ENCODE measurements at regions not wholly inside any gene's neighbourhood (a gene's known extent, or its start where the extent isn't known, plus 50 kb on each side); places are given as distances from the start of the nearest gene placed in this dataset.

GRCh38 chr10:36837416-36837815 lies 288.0 kb upstream of the ANKRD30A start:
- H3K27ac ChIP-seq: no peak overlapping the region
- no peaks in the 10 kb centered on the region for H3K9me3 ChIP-seq
- DNase-seq (no peak), ATAC-seq (no peak)
- H3K36me3 ChIP-seq: no peaks in the 10 kb centered on the region
- no peak for TF ChIP-seq CTCF (IDR thresholded peaks at IDR 0.05)
- TF ChIP-seq POLR2A (IDR thresholded peaks at IDR 0.05): no peak
- intact Hi-C loops (cut with DNase I): no loop called here
- no peak overlapping the region for H3K4me3 ChIP-seq
- no peaks in the 10 kb centered on the region for H3K4me1 ChIP-seq
- H3K27me3 ChIP-seq: no peaks in the 10 kb centered on the region

DNA sequence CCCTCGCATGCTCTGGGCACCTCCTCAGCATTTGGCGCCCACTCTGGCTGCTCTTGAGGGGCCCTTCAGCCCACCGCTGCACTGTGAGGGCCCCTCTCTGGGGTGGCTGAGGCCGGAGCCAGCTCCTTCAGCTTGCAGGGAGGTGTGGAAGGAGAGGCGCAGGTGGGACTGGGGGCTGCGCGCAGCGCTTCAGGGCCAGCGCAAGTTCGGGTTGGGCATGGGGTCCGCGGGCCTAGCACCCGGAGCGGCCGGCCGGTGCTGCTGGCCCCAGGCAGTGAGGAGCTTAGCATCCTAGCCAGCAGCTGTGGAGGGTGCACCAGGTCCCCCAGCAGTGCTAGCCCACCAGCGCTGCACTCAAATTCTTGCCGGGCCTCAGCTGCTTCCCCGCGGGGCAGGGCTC lies 305.6 kb upstream of the ANKRD30A start:
- peak in 1 of 4 donors; percentile 41 for ATAC-seq
- H3K4me1 ChIP-seq: no peaks in the 10 kb centered on the region
- intact Hi-C loops (cut with DNase I): no loop called here
- H3K9me3 ChIP-seq: no peaks in the 10 kb centered on the region
- no peaks in the 10 kb centered on the region for H3K27me3 ChIP-seq
- no peak overlapping the region for H3K4me3 ChIP-seq
- TF ChIP-seq CTCF (IDR thresholded peaks at IDR 0.05): no peak
- no peak overlapping the region for H3K27ac ChIP-seq
- WGBS (ENCODE audit: insufficient coverage, low coverage, low lambda C conversion rate, missing lambda C conversion rate): 80% methylated on average over 2 of the region's 20 CpGs
- no peak for DNase-seq
- H3K36me3 ChIP-seq: no peaks in the 10 kb centered on the region

- H3K4me1 ChIP-seq: no peaks in the 10 kb centered on the region
- 76% methylated on average over 12 of the region's 15 CpGs for WGBS (ENCODE audit: insufficient coverage, low coverage, low lambda C conversion rate, missing lambda C conversion rate)
- no peak for ATAC-seq
- intact Hi-C loops (cut with DNase I): no loop called here
- H3K4me3 ChIP-seq: no peak overlapping the region
- H3K36me3 ChIP-seq: no peaks in the 10 kb centered on the region
- H3K27me3 ChIP-seq: no peaks in the 10 kb centered on the region
- TF ChIP-seq POLR2A (IDR thresholded peaks at IDR 0.05) (no peak), CTCF (IDR thresholded peaks at IDR 0.05) (no peak)
- no peak overlapping the region for H3K27ac ChIP-seq
- no peaks in the 10 kb centered on the region for H3K9me3 ChIP-seq
- no peak for DNase-seq
These were observed 307.5 kb upstream of the ANKRD30A start for GRCh38 chr10:36817898-36818297.

DNA sequence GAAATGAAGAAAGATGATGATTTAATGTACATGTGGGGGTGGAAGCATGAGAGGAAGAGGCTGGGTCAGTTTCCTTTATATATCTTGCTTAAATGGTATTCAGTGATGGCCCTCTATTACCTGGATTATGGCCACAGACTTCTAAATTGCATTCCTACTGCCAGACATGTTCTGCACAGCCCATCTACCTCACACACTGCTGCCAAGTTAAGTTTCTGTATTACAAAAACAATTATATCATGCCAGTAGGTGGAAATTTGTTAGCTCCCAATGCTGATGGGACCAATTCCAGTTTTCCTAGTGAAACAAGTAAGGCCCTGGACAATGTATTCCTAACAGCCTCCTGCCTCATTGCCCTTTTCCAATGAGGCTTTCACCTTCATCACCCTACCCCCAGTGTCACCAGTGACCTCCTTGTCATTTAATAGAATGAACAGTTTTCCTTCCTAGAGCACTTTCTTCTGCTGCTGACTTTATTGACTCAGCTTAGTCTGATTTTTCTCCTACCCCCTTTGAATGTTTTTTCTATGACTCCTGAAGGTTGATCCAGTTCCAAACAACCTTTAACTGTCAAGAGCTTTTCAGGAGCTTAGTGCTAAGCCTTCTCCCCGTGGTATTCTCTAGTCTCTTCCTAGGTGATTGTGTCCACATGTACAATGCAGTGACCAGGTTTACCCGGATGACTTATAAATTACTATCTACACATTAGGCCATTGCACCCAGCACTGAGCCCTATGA lies 316.6 kb upstream of the ANKRD30A start:
- no peak for DNase-seq
- ATAC-seq: no peak
- WGBS (ENCODE audit: insufficient coverage, low coverage, low lambda C conversion rate, missing lambda C conversion rate): 63% methylated on average over 2 of the region's 2 CpGs

More for the DNA sequence above, 316.6 kb upstream of the ANKRD30A start:
- Histone ChIP-seq H3K27me3 (no peaks in the 10 kb centered on the region), H3K4me1 (no peaks in the 10 kb centered on the region), H3K9me3 (no peaks in the 10 kb centered on the region), H3K36me3 (no peaks in the 10 kb centered on the region), H3K4me3 (no peak overlapping the region), H3K27ac (no peak overlapping the region)
- TF ChIP-seq POLR2A (IDR thresholded peaks at IDR 0.05): no peak
- TF ChIP-seq CTCF (IDR thresholded peaks at IDR 0.05): no peak
- intact Hi-C loops (cut with DNase I): no loop called here

All from right lobe of liver (tissue), 6 donors.